ENCODE measurements at regions not wholly inside any gene's neighbourhood (a gene's known extent, or its start where the extent isn't known, plus 50 kb on each side); places are given as distances from the start of the nearest gene placed in this dataset.

DNA sequence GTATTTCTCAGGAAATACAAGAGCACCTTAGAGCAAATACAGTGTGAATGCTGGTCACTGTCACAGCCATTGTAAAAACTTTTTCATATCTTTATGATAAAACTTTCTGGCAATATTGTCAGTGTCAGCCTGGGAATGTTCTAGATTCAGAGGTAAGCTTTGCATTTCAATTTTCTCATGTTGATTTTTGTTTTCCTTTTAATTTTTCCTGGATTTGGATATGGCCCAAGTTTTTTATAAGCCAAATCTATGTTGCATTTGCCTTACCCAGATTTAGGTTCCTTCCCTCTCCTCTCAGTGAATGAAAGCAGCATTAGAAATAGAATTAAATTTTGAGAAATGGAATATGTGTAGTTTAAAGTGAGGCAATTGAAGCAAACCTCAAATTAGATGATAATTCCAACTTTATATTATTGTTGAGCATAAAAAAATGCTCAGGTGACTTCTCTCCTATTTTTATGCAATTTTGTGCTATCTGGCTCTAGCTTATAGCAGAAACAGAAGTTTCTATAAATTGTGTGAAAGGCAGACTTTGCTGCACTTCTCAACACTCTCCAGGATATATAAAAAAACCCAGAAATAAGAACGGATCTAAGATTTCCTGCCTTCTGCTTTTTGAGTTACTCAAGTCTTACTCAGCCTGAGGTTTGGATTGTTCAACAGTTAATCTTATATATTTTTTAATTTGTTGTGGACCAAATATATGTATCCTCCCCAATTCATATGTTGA is 368.2 kb upstream of the PRICKLE1 start:
- DNase-seq = no peak

DNA sequence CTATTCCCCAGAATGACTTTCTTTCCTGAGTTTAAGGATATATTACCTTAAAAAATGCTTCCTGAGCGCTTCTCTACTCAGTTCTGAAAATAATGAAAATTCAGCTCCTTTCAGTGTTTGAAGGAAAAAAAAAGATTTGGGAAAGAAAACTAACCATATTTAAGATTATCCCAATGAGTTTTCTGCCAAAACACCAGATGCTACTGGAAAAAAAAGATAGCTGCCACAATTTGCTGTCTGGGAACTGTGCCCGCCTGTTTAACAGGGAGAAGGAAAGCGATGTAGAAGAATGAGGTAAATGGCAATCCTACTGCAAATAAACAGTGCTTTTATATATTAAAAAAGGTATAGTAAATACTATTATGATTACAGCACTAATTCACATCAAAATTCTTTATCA is 367.6 kb upstream of the PRICKLE1 start:
- no peak for DNase-seq

DNA sequence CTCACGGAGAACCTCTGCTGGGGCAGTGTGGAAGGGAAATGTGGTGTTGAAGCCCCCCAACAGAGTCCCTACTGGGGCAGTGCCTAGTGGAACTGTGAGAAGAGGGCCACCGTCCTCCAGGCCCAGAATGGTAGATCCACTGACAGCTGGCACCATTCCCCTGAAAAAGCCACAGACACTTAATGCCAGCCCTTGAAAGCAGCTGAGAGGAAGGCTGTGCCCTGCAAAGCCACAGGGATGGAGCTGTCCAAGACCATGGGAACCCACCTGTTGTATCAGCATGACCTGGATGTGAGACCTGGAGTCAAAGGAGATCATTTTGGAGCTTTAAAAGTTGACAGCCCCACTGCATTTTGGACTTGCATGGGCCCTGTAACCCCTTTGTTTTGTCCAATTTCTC is 363.5 kb upstream of the PRICKLE1 start:
- DNase-seq = no peak

DNA sequence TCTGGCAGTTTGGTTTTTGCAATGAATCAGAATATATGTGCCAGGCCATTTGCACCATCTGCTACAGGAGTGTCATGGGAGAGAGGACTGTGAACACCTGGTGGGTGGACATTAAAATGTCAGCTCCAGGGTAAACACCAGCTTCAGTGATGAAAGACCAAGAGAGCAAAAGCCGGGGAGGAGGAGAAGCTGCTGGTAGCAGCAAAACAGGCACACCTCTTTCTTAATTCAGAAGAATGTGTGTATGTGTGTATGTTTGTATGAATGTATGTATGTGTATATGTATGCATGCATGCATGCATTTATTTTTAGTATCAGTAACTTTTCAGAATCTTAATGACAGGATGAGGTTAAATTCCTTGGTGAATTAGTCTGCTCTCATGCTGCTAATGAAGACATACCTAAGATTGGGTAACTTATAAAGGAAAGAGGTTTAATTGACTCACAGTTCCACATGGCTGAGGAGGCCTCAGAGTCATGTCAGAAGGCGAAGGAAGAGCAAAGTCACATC is 357.4 kb upstream of the PRICKLE1 start:
- peak; percentile 12 for DNase-seq

DNA sequence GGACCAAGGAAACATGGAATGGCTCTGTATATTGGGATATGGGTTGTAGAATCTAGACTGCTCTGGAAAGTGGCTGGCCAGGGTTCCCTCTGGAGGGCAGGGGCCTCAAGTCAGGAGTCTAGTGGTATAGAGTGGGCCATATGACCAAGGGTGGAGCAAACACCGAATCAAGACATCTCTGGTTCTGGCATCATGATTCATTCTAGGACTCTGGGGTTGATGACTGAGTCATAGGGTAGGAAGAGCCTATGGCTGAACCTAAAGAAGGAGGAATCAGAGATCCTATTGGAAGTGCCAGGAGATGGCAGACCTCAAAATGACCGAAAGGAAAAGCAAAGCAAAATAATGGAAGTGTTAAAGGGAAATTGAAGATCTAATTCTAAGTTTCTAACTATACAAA is 356.4 kb upstream of the PRICKLE1 start:
- no peak for DNase-seq

DNA sequence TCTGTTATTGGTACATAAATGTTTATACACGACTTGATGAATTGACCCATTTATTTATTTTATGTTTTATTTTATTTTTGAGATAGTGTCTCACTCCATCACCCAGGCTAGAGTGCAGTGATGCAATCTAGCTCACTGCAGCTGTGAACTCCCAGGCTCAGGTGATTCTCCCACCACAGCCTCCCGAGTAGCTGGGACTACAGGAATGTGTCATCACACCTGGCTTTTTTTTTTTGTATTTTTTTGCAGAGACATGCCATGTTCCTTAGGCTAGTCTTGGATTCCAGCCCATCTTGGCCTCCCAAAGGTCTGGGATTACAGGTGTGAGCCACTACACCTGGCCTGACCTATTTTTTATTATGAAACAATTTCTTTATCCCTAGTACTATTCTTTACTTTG is 355.0 kb upstream of the PRICKLE1 start:
- DNase-seq = no peak

DNA sequence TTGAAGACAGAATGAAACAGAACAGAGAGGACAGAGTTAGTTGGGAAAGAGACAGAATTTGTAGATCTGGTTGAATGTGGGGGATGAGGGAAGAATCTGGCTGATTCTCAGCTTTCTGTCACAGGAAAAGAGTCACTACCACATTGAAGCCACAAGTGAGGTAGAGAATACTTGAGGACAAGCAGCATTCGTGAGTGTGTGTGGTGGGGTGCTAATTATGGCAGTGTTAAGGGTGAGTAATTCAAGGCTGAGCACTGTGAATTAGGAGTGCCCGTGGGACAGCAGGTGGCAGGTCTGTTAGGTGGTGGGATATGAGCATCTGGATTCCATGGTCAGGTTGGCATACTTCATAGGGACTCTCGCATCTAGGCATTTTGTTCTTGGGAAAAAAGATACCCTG is 347.4 kb upstream of the PRICKLE1 start:
- peak; percentile 12 for DNase-seq

DNA sequence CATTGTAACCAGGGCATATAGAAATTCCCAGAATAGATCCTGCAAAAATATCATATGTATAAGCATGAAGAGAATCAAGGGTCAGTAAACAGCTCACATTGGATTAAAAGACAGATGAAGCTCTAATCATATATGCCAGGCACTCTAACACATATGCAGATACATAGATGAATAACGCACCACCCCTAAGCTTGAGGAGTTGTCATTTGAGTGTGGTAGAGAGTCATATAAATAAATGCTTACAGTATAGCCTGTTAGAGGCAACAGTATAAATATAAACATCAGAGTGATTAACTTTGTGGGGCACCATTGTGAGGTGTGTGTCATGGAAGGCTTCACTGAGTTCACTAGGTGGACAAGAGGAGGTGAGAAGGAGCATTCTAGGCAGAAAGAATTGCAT is 346.7 kb upstream of the PRICKLE1 start:
- no peak for DNase-seq

DNA sequence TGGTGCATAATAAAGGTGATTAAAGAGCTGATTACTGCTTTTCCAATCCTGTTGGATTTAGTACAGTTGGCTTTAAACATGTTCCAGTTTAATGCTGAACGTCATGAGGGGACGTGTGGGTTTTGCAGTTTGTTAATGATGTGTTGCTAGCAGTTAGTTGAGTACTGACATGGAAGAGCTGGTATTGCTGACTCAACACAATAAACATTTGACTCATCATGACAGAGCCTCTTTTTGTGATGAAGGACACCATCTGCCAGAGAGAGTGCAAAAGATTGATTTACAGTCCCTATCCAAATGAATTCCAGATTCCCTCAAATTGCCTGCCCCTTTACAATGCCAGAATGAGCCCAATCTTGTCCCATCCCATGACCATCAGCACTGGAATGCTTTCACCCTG is 346.2 kb upstream of the PRICKLE1 start:
- DNase-seq = peak; percentile 34

DNA sequence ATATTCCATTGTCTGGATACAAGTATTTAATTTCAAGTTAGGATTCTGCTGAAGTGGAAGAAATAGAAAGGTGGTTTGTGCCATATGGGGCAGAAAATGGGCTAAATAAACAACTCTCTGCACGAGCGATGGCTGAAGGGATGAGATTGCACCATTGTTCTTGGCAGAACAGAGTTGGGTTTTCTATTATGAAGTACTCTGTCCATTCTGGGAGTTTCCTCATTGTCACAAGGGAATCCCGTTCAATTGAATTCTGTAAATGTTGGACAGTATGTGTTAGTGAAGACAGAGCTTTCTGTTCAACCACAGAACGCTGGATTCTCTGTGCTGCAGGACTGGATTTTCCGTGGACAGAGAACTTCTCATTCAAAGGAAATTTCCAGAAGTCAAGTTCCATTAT is 345.5 kb upstream of the PRICKLE1 start:
- DNase-seq = no peak

DNA sequence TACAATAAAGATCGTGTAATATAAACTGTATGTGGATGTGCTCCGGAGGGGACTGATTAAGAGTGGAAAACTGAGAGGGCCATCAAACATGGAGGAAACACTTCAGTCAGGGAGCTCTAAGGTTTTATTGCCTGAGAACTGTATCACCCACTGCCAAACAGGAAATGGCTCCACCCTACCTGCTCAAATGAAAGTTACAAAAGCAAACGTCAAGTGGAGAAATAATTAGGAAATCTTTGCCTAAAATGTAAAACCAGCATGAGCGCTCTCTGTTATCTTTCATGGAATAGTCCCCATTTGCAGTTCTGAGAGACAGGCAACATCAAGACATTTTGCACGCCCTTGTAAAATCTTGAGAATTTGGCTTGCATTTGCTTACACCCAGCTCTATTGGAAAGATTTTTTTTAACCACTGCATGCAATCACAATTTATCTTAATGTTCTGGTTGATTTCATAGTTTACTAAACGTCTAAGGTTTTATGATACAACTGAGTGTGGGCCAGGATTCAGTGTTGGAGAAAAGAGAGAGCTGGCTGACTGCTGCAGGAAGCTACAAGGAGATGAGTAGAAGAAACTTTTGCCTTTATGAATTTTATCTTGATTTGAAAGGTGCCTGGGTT is 344.0 kb upstream of the PRICKLE1 start:
- no peak for DNase-seq

DNA sequence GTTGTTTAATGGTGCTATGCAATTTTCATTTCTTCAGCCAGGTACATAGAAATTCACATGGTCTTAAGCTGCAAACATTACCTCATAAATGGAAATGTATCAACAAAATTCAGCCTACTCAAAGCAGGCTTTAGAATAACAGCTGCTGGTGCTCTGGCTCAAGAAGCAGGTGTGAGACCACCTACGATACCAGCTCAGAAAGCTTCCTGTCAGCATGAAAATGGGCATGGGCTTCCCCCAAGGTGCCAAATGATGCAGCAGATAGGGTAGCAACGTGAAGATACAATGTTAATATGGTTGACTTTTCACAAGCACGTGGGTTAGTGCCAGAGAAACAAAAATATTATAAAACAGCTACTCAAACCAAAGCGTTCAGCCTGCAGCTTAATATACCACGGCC is 343.4 kb upstream of the PRICKLE1 start:
- DNase-seq = no peak

DNA sequence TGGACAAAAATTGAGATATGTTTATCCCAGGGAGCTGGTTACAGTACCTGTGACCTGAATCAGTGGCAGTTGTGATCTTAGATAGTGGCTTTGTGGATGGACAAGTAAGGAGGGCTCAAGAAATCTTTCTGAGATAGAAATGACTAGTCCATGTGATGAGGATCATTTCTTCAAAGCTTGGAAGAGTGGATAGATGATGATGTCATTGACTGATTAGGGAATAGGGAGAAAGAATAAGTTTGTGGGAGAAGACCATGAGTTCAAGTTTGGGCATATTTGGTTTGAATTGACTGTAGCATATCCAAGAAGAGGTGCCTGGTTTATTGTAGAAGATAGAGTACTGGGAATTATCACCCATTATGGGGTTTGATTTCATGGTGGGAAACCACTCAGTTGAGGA is 336.7 kb upstream of the PRICKLE1 start:
- DNase-seq = no peak

DNA sequence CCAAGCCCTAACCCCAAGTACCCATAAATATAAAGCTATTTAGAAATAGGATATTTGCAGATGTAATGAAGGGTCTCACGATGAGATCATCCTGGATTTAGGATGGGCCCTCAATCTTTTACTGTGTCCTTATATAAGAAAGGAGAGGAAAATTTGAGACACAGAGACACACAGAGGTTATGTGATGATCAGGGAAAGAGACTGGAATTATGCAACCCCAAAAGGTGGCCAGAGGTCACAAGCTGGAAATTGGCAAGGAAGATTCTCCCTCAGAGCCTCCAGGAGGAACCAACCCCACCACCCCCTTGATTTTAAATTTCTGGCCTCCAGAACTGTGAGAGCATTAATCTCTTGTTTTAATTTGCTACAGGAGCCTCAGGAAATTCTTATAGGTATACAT is 334.9 kb upstream of the PRICKLE1 start:
- no peak for DNase-seq

DNA sequence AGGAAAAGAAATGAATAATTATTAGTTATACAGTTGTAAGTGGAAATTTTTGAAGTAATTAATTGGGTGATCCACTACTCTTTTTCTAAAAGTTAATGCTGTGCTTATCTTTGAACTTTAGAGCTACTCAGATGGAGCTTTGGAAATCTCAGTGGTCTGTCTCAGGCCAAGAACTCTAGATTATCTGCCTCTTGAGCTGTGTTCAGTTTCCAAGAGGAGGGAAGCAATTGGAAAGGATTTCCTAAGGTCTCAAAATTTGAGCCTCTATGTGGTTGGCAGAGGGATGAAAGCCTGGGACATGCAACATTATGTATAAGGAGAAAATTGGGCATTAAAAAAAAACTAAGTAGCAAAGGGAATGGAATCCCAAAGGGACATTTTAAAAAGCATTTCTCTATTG is 334.0 kb upstream of the PRICKLE1 start:
- no peak for DNase-seq

DNA sequence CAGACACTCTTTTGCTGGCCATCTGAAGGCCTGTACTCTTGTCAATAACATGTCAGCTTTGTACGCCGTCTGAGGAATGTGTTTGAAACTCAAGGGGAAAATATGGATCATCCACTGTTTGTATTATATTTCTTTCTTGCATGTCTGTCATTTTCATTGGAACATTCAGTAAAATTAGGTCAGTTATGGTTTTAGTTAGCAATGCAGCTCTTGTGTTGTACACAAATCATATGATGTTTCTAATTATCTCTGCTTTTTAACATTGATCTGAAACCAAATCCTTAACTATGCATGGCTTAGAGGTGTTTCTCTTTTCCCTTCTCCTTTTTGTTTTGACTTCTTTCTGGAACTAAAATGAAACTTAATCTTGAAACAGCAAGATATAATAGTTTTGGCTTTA is 333.6 kb upstream of the PRICKLE1 start:
- no peak for DNase-seq

DNA sequence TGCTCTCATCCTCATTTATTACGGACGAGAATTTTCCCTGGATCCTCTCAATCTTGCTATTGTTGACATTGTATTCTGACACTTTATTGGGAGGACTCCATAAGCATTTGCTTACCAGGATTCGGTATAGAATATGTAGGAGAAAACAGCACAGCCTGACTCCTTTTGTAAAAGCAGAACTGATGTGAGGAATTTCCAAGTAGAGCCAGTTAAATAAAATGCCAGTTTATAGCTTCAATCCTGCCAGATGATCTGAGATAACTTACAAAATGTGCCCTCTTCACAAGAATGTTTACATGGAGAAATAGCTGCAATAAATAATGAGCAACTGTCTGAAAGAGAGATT is 332.9 kb upstream of the PRICKLE1 start:
- DNase-seq = no peak

DNA sequence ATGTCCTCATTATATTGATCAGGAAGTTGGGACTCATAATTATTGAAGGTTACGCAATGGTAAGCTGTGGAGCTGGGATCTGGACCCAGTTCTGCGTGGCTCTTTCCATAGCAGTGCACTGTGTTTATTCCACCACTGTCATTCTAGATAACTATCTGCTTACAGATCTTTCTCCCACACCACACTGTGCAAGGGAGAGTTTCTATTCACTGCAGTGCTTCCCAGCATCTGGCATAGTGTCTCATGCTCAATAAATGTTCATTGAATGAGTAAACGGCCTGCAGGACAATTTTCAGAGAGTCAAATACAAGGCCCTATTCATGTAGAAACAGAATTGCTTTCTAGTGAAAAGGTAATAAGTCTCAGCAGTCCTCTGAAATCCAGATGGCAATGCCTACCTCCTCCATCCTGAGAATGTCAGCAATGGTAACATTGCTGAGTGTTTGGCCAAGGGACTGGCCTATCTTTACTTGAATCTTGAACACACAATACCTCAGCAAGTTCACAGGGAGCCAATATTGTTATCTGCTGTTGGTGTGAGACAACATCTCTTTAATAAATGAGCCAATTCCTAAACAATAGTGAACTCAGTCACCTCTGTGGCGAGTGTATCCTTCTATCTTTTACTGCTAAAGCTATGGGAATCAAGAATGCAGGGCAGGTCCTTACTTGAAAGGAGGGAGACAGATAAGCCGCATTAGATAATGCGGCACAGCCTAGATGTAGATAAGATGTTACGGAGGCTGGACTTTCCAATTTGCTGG is 332.4 kb upstream of the PRICKLE1 start:
- DNase-seq = no peak

DNA sequence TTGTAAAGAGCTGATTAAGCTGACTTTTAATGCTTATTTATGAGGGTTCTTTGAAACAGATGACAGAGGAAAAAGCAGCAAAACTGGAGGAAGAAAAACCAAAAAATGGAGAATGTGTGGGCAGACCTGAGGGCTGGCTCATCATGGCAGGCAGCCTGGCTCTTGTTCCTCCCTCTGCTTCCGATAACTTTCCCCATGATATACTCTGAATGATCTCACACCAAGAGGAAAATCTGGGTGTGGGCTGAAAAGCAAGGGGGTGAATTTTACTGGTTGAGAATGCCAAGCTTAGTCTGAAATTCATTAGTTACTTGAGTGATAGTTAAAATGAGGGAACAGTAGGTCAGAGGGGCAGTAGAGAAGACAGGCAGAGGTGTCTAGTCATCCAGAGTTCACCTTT is 330.1 kb upstream of the PRICKLE1 start:
- DNase-seq = no peak

DNA sequence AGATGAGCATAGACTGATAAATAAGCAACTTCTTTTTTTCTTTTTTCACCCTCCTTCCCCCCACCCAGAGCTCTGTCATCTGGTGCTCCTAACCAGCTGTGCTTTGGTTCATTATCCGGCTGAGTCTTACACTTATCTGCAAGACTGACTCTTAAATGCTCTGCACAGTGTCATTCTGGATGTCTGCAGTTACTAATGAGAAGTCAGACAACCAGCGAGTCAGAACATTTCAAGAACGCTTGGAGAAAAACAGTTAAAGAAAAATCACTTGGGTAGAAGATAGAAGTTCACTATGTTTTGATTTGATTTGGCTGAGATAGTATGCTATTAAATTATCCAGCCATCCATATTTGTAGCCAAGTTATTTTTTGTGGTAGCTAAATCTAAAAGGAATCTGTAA is 328.9 kb upstream of the PRICKLE1 start:
- DNase-seq = no peak

DNA sequence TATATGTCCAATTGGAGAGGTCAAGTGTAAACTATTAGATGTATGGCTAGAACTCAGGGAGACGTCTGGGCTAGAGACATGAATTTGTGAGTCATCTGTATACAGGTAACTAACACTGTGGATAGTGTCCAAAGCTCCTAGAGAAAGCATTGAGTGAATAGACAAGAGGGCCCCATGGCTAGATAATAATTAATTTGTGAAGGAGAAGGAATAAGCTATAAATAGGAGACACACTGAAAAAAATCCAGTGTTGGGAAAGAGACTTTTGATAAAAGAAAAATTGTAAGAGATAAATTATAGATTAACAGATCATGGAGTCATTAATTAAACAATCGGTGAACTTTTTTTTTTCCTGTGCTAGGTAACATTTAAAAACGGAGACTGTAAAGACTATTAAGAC is 326.6 kb upstream of the PRICKLE1 start:
- DNase-seq = no peak

DNA sequence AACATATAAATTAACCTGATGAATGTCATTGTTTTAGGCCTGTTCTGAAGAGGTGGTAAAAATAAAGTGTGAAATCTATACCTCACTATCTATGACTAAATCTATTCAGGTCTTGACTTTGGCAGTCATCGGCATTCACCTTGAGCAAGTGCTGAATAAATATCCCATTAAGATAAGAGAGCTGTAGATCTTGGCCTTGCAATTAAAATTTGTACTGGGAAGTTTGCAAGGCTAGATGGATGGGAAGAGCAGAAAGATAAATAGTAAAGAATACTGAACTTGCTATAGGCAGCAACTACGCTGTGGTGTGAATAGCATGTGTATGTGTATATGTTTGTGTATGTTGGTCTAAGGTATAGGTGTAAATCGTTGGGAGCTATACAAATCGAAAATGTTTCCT is 325.9 kb upstream of the PRICKLE1 start:
- no peak for DNase-seq

DNA sequence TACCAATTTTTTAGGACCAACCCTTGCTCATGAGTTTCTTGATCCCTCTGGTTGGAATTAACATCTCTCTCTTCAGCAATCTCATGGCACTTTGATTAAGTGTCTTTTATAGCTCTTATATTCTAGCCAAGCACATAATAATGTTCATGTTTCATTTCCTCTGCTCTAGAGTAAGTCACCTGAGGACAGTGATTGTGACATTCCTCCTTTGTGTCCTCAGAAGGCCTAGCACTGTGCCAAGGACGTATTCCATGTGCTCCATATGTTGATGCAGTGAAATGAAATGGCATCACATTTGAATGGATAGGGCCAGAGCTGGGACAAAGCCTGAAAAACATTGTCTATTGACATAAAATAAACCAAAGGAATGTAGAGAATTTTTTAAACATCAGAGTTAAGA is 322.8 kb upstream of the PRICKLE1 start:
- DNase-seq = peak; percentile 39

DNA sequence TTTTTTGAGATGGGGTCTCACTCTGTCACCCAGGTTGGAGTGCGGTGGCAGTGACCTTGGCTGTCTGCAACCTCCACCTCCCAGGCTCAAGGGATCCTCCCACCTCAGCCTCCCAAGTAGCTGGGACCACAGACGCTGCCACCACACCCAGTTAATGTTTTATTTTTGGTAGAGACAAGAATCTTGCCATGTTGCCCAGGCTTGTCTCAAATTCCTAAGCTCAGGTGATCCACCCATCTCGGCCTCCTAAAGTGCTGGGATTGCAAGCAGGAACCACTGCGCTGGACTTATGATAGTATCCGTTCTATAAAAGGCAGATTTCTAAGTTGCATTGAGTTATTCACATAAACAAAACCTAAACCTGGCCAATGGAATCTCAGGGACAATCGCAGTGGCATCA is 321.1 kb upstream of the PRICKLE1 start:
- DNase-seq = no peak

All from fibroblast of upper back skin (primary cell).